Smooth muscle cell (in vitro differentiated cells): ENCODE measurements at regions not wholly inside any gene's neighbourhood (a gene's known extent, or its start where the extent isn't known, plus 50 kb on each side); places are given as distances from the start of the nearest gene placed in this dataset.
A peak's percentile ranks its signal among the peaks of the same experiment; 100 is the strongest.

Source experiments
- DNase-seq: peaks from one replicate; lab custom pipeline; 2025; ENCODE audit not compliant: unreplicated experiment; lab: John Stamatoyannopoulos, UW
- H2AFZ ChIP-seq: fragments of 200-600 bp; sonication (generic); 2 replicates; pipeline ENCODE4 v1.6.0; 2016; ENCODE audit warnings: antibody characterized with exemption, low read depth, mild to moderate bottlenecking
- H3F3A ChIP-seq: fragments of 200-600 bp; sonication (generic); 2 replicates; pipeline ENCODE4 v1.6.0; 2017; ENCODE audit warnings: antibody characterized with exemption, low read depth
- H3K27ac ChIP-seq: fragments of 200-600 bp; sonication (generic); 2 replicates; pipeline ENCODE4 v1.5.1; 2016; ENCODE audit warnings: low read depth, mild to moderate bottlenecking
- H3K27me3 ChIP-seq: fragments of 200-600 bp; sonication (generic); 2 replicates; pipeline ENCODE4 v1.6.1; 2016; ENCODE audit warnings: low read depth, mild to moderate bottlenecking
- H3K36me3 ChIP-seq: fragments of 200-600 bp; sonication (generic); 2 replicates; pipeline ENCODE4 v1.5.1; 2016; ENCODE audit warnings: low read depth
- H3K4me1 ChIP-seq: fragments of 200-600 bp; sonication (generic); 2 replicates; pipeline ENCODE4 v1.5.1; 2016; ENCODE audit warnings: low read depth
- H3K4me2 ChIP-seq: fragments of 200-600 bp; sonication (generic); 2 replicates; pipeline ENCODE4 v1.6.0; 2016; ENCODE audit warnings: mild to moderate bottlenecking
- H3K4me3 ChIP-seq: fragments of 200-600 bp; sonication (generic); 2 replicates; pipeline ENCODE4 v1.5.1; 2016; ENCODE audit warnings: mild to moderate bottlenecking
- H3K79me2 ChIP-seq: fragments of 200-600 bp; sonication (generic); 2 replicates; pipeline ENCODE4 v1.6.0; 2016; ENCODE audit warnings: low read depth, mild to moderate bottlenecking
- H3K9ac ChIP-seq: fragments of 200-600 bp; sonication (generic); 2 replicates; pipeline ENCODE4 v1.6.0; 2016; ENCODE audit warnings: low read depth
- H3K9me3 ChIP-seq: fragments of 200-600 bp; sonication (generic); replicated peaks from 2 replicates; pipeline ENCODE4 v1.5.1; 2016; ENCODE audit warnings: low read depth
- H4K20me1 ChIP-seq: fragments of 200-600 bp; sonication (generic); 2 replicates; pipeline ENCODE4 v1.6.0; 2016; ENCODE audit warnings: low read depth
- CTCF ChIP-seq: fragments of 200-600 bp; sonication (generic); IDR thresholded peaks from 2 replicates; pipeline ENCODE4 v1.5.1; 2017; ENCODE audit warnings: borderline replicate concordance, mild to moderate bottlenecking, antibody characterized with exemption; ENCODE audit not compliant: insufficient read depth, poor library complexity, severe bottlenecking
- WGBS: methylation state at CpG from one replicate; pipeline ENCODE4 v1.1.7; 2016; ENCODE audit warnings: low lambda C conversion rate; 5-methylcytosine and 5-hydroxymethylcytosine counted together

GRCh38 chr4:93888308-93888707 is 59.8 kb downstream of the ATOH1 start:
- no peak for DNase-seq
- H3K36me3 ChIP-seq = no peaks in the 10 kb centered on the region
- no peak for TF ChIP-seq CTCF
- no peaks in the 10 kb centered on the region for H4K20me1 ChIP-seq
- H3K27me3 ChIP-seq = no peaks in the 10 kb centered on the region
- no peaks in the 10 kb centered on the region for H3K79me2 ChIP-seq
- no peak overlapping the region for H3K27ac ChIP-seq
- H3K9ac ChIP-seq = no peak overlapping the region
- H3K9me3 ChIP-seq = no peaks in the 10 kb centered on the region
- no peak overlapping the region for H3K4me3 ChIP-seq
- no peaks in the 10 kb centered on the region for H3K4me1 ChIP-seq
- no peak overlapping the region for H3K4me2 ChIP-seq
- no peaks in the 10 kb centered on the region for H3F3A ChIP-seq
- H2AFZ ChIP-seq = no peak overlapping the region

GRCh38 chr4:93888768-93889167 is 60.2 kb downstream of the ATOH1 start:
- TF ChIP-seq CTCF = no peak
- Histone ChIP-seq H3K9ac (no peak overlapping the region), H3K36me3 (no peaks in the 10 kb centered on the region), H3K4me3 (no peak overlapping the region), H3F3A (no peaks in the 10 kb centered on the region), H3K4me1 (no peaks in the 10 kb centered on the region), H3K9me3 (no peaks in the 10 kb centered on the region), H4K20me1 (no peaks in the 10 kb centered on the region), H3K4me2 (no peak overlapping the region), H3K27ac (no peak overlapping the region), H3K27me3 (no peaks in the 10 kb centered on the region), H3K79me2 (no peaks in the 10 kb centered on the region), H2AFZ (no peak overlapping the region)
- no peak for DNase-seq

DNA sequence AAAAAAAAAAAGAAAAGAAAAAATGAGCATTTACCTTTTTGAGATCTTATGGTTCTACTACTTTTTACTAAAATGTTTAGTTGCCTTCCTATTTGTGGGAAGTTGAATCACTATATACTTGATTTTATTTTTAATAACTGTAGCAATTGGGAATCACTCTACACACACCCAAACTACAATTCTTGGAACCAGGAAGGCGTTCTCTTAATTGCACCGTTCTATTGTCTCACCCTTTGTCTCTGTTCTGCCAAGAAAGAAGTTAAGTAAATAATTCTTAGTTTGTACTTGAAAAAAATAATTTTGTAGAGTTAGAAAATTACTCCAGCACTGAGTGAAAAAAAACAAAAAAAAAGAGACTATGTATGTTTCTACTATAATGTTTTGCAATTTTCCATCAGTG is 62.7 kb downstream of the ATOH1 start:
- Histone ChIP-seq H3F3A (no peaks in the 10 kb centered on the region), H3K27me3 (no peaks in the 10 kb centered on the region), H2AFZ (no peak overlapping the region), H3K9ac (no peak overlapping the region), H3K79me2 (no peaks in the 10 kb centered on the region), H3K27ac (no peak overlapping the region), H4K20me1 (no peaks in the 10 kb centered on the region), H3K4me3 (no peak overlapping the region), H3K9me3 (no peaks in the 10 kb centered on the region), H3K36me3 (no peaks in the 10 kb centered on the region), H3K4me1 (no peaks in the 10 kb centered on the region), H3K4me2 (no peak overlapping the region)
- DNase-seq = no peak
- TF ChIP-seq CTCF = no peak
- 89% methylated on average over 2 of the region's 2 CpGs for WGBS

- TF ChIP-seq CTCF = no peak
- no peaks in the 10 kb centered on the region for H3K79me2 ChIP-seq
These were observed 66.4 kb downstream of the ATOH1 start for GRCh38 chr4:93894995-93895394.

More at GRCh38 chr4:93894995-93895394, 66.4 kb downstream of the ATOH1 start:
- Histone ChIP-seq H3K27ac (no peak overlapping the region), H3K9me3 (no peaks in the 10 kb centered on the region), H3K4me1 (peaks cover 5% of the 10 kb centered on the region), H3F3A (no peaks in the 10 kb centered on the region), H3K4me2 (no peak overlapping the region), H3K4me3 (no peak overlapping the region), H3K27me3 (no peaks in the 10 kb centered on the region), H3K9ac (no peak overlapping the region), H4K20me1 (no peaks in the 10 kb centered on the region), H2AFZ (peak overlapping the region; percentile 34), H3K36me3 (no peaks in the 10 kb centered on the region)
- WGBS = 55% methylated on average over 2 of the region's 2 CpGs
- no peak for DNase-seq
